ENCODE measurements at regions not wholly inside any gene's neighbourhood (a gene's known extent, or its start where the extent isn't known, plus 50 kb on each side); places are given as distances from the start of the nearest gene placed in this dataset.

DNA sequence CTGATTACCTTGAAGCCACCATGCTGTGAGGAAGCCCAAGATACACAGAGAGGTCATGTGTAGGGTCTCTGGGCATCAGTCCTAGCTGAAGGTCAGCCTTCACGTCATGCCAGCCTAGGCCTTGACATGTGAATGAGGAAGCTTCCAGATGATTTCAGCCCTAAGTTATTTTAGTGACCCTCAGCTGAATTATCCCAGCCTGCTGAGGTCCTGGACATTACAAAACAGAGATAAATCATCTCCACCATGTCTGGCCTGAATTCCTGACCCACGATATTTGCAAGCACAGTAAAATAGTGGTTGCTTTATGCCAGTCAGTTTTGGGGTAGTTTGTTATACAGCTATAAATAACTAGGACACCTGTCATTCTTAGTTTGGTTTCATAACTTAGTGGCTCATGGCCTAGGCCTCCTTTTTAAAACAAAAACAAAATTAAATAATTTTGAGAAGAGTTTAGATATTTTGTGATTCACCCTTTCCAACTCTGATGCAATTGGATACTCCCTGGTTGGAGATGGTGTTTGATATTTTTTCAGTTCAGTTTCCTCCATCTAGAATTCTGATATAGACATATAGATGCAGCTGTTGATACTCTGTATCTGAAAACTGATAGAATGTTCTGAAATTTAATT lies 571.3 kb upstream of the CLINT1 start:
- H3K27me3 ChIP-seq = no peaks in the 10 kb centered on the region
- no peak overlapping the region for H3K27ac ChIP-seq
- no peak overlapping the region for H3K9ac ChIP-seq (ENCODE audit: low read depth in 2 of 2, low read length in 2 of 2)
- H3K36me3 ChIP-seq = no peaks in the 10 kb centered on the region
- H3K4me1 ChIP-seq = no peaks in the 10 kb centered on the region
- no peaks in the 10 kb centered on the region for H3K9me3 ChIP-seq
- no peak for DNase-seq
- no peak overlapping the region for H3K4me3 ChIP-seq
- intact Hi-C loops (cut with DNase I) = no loop called here
- TF ChIP-seq, protein P1, sequence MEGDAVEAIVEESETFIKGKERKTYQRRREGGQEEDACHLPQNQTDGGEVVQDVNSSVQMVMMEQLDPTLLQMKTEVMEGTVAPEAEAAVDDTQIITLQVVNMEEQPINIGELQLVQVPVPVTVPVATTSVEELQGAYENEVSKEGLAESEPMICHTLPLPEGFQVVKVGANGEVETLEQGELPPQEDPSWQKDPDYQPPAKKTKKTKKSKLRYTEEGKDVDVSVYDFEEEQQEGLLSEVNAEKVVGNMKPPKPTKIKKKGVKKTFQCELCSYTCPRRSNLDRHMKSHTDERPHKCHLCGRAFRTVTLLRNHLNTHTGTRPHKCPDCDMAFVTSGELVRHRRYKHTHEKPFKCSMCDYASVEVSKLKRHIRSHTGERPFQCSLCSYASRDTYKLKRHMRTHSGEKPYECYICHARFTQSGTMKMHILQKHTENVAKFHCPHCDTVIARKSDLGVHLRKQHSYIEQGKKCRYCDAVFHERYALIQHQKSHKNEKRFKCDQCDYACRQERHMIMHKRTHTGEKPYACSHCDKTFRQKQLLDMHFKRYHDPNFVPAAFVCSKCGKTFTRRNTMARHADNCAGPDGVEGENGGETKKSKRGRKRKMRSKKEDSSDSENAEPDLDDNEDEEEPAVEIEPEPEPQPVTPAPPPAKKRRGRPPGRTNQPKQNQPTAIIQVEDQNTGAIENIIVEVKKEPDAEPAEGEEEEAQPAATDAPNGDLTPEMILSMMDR (IDR thresholded peaks at IDR 0.05) = no peak

GRCh38 chr5:158429564-158429963 lies 570.6 kb upstream of the CLINT1 start:
- H3K9me3 ChIP-seq = no peaks in the 10 kb centered on the region
- H3K4me1 ChIP-seq = no peaks in the 10 kb centered on the region
- H3K4me3 ChIP-seq = no peak overlapping the region
- DNase-seq = no peak
- intact Hi-C loops (cut with DNase I) = no loop called here
- H3K27ac ChIP-seq = no peak overlapping the region
- TF ChIP-seq, protein P1 (IDR thresholded peaks at IDR 0.05) = no peak
- no peaks in the 10 kb centered on the region for H3K27me3 ChIP-seq
- no peak overlapping the region for H3K9ac ChIP-seq (ENCODE audit: low read depth in 2 of 2, low read length in 2 of 2)
- no peaks in the 10 kb centered on the region for H3K36me3 ChIP-seq

- H3K9me3 ChIP-seq = no peaks in the 10 kb centered on the region
- intact Hi-C loops (cut with DNase I) = no loop called here
- no peak for DNase-seq
- H3K4me3 ChIP-seq = no peak overlapping the region
- H3K27ac ChIP-seq = no peak overlapping the region
- TF ChIP-seq, protein P1 (IDR thresholded peaks at IDR 0.05) = no peak
- no peaks in the 10 kb centered on the region for H3K4me1 ChIP-seq
- H3K36me3 ChIP-seq = no peaks in the 10 kb centered on the region
- H3K9ac ChIP-seq (ENCODE audit: low read depth in 2 of 2, low read length in 2 of 2) = no peak overlapping the region
- H3K27me3 ChIP-seq = no peaks in the 10 kb centered on the region
Observed at GRCh38 chr5:158423623-158424200, 564.8 kb upstream of the CLINT1 start.

GRCh38 chr5:158422653-158423515 lies 563.9 kb upstream of the CLINT1 start:
- no peaks in the 10 kb centered on the region for H3K4me1 ChIP-seq
- DNase-seq = no peak
- no peak overlapping the region for H3K9ac ChIP-seq (ENCODE audit: low read depth in 2 of 2, low read length in 2 of 2)
- no peaks in the 10 kb centered on the region for H3K9me3 ChIP-seq
- H3K27ac ChIP-seq = no peak overlapping the region
- H3K4me3 ChIP-seq = no peak overlapping the region
- H3K36me3 ChIP-seq = no peaks in the 10 kb centered on the region
- TF ChIP-seq, protein P1 (IDR thresholded peaks at IDR 0.05) = no peak
- intact Hi-C loops (cut with DNase I) = no loop called here
- H3K27me3 ChIP-seq = no peaks in the 10 kb centered on the region

DNA sequence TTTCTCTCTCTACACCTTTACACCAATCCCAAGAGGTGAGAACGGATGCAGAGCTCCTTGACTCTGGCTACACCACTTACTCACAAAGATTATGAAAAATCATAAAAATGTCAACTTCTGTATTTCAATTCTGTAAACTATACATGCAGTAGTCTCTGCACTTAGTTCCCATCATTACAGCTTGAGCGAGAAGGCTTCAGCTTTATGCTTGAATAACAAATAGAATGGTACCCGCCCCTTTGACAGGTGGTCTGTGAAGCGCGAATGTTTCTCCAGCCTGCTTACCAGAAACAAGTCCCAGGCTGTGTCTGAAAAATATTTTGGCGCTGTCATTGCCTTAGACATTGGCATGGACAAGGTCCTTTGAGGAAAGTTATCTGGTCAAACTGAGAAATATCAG lies 562.4 kb upstream of the CLINT1 start:
- intact Hi-C loops (cut with DNase I) = no loop called here
- H3K27ac ChIP-seq = no peak overlapping the region
- H3K4me1 ChIP-seq = no peaks in the 10 kb centered on the region
- no peak for DNase-seq
- TF ChIP-seq, protein P1 (IDR thresholded peaks at IDR 0.05) = no peak
- no peak overlapping the region for H3K9ac ChIP-seq (ENCODE audit: low read depth in 2 of 2, low read length in 2 of 2)
- no peaks in the 10 kb centered on the region for H3K27me3 ChIP-seq
- H3K36me3 ChIP-seq = no peaks in the 10 kb centered on the region
- no peaks in the 10 kb centered on the region for H3K9me3 ChIP-seq
- H3K4me3 ChIP-seq = no peak overlapping the region

All from colonic mucosa (tissue), 4 donors.